Lower lobe of right lung (tissue), 2 donors: ENCODE measurements at regions not wholly inside any gene's neighbourhood (a gene's known extent, or its start where the extent isn't known, plus 50 kb on each side); places are given as distances from the start of the nearest gene placed in this dataset.

Source experiments
- ATAC-seq, 2 donors: fragments of 200-7000 bp; cut with Tn5 transposase; one replicate each; pipeline ENCODE4 v1.9.1; 2020 to 2022; ENCODE audit warnings: mild to moderate bottlenecking in 2 of 2, moderate library complexity in 2 of 2
- DNase-seq: peaks from one replicate; pipeline ENCODE4 v3.0.0-alpha.2; 2020
- H3K27ac ChIP-seq: fragments of 200-600 bp; one replicate; pipeline ENCODE4 v1.8.0; 2022
- H3K27me3 ChIP-seq: fragments of 200-600 bp; one replicate; pipeline ENCODE4 v1.8.0; 2022; ENCODE audit warnings: low read depth
- H3K36me3 ChIP-seq: fragments of 200-600 bp; one replicate; pipeline ENCODE4 v1.8.0; 2022; ENCODE audit warnings: mild to moderate bottlenecking
- H3K4me1 ChIP-seq: fragments of 200-600 bp; one replicate; pipeline ENCODE4 v1.8.0; 2022
- H3K4me3 ChIP-seq: fragments of 200-600 bp; one replicate; pipeline ENCODE4 v1.8.0; 2022; ENCODE audit warnings: mild to moderate bottlenecking
- H3K9me3 ChIP-seq: fragments of 200-600 bp; one replicate; pipeline ENCODE4 v1.8.0; 2022
- CTCF ChIP-seq: fragments of 200-600 bp; IDR thresholded peaks from one replicate; pipeline ENCODE4 v1.8.0; 2022; ENCODE audit warnings: antibody characterized with exemption, mild to moderate bottlenecking
- intact Hi-C: fragments of 100-400 bp; cut with DNase I; formaldehyde crosslinking; loops from one replicate; pipeline ENCODE4 v1.11.0; 2022
- donor health status: DM: no; HTN: yes; CAD: no; lungs with severe emphysema.

- no peaks in the 10 kb centered on the region for H3K36me3 ChIP-seq
- H3K4me3 ChIP-seq, result no peak overlapping the region
- ATAC-seq (no peak), DNase-seq (no peak)
- intact Hi-C loops, result no loop called here
- no peaks in the 10 kb centered on the region for H3K4me1 ChIP-seq
- H3K27me3 ChIP-seq, result no peaks in the 10 kb centered on the region
- H3K27ac ChIP-seq, result no peak overlapping the region
- no peak for TF ChIP-seq CTCF
- H3K9me3 ChIP-seq, result no peaks in the 10 kb centered on the region
Measured at GRCh38 chr2:40639320-40639719, 187.4 kb upstream of the SLC8A1 start.

- Histone ChIP-seq H3K27ac (no peak overlapping the region), H3K4me1 (no peaks in the 10 kb centered on the region)
- intact Hi-C loops, result no loop called here
Measured at GRCh38 chr2:40642237-40642636, 190.3 kb upstream of the SLC8A1 start.

GRCh38 chr2:40642726-40643125, 190.8 kb upstream of the SLC8A1 start:
- Histone ChIP-seq H3K4me1 (no peaks in the 10 kb centered on the region), H3K36me3 (no peaks in the 10 kb centered on the region), H3K4me3 (no peak overlapping the region), H3K27ac (no peak overlapping the region), H3K9me3 (no peaks in the 10 kb centered on the region), H3K27me3 (no peaks in the 10 kb centered on the region)
- intact Hi-C loops, result no loop called here
- TF ChIP-seq CTCF, result no peak
- DNase-seq (no peak), ATAC-seq (no peak)

More at GRCh38 chr2:40642237-40642636, 190.3 kb upstream of the SLC8A1 start:
- ATAC-seq (no peak), DNase-seq (no peak)
- Histone ChIP-seq H3K9me3 (no peaks in the 10 kb centered on the region), H3K27me3 (no peaks in the 10 kb centered on the region), H3K4me3 (no peak overlapping the region), H3K36me3 (no peaks in the 10 kb centered on the region)
- no peak for TF ChIP-seq CTCF

- H3K9me3 ChIP-seq, result no peaks in the 10 kb centered on the region
- H3K4me3 ChIP-seq, result no peak overlapping the region
- no peaks in the 10 kb centered on the region for H3K4me1 ChIP-seq
- H3K27ac ChIP-seq, result no peak overlapping the region
- no peak for ATAC-seq
- no peaks in the 10 kb centered on the region for H3K36me3 ChIP-seq
- no peak for DNase-seq
- intact Hi-C loops, result no loop called here
- no peaks in the 10 kb centered on the region for H3K27me3 ChIP-seq
- no peak for TF ChIP-seq CTCF
Measured at GRCh38 chr2:40646642-40647041, 194.8 kb upstream of the SLC8A1 start.

- intact Hi-C loops, result no loop called here
- Histone ChIP-seq H3K4me3 (no peak overlapping the region), H3K4me1 (no peaks in the 10 kb centered on the region), H3K36me3 (no peaks in the 10 kb centered on the region), H3K27me3 (no peaks in the 10 kb centered on the region), H3K9me3 (no peaks in the 10 kb centered on the region), H3K27ac (no peak overlapping the region)
- ATAC-seq (no peak), DNase-seq (no peak)
- no peak for TF ChIP-seq CTCF
Measured at GRCh38 chr2:40652155-40652554, 200.3 kb upstream of the SLC8A1 start.

GRCh38 chr2:40653829-40654228, 201.9 kb upstream of the SLC8A1 start:
- DNase-seq, result no peak
- TF ChIP-seq CTCF, result no peak
- no peak for ATAC-seq
- Histone ChIP-seq H3K36me3 (no peaks in the 10 kb centered on the region), H3K9me3 (no peaks in the 10 kb centered on the region), H3K27me3 (no peaks in the 10 kb centered on the region), H3K27ac (no peak overlapping the region), H3K4me1 (no peaks in the 10 kb centered on the region), H3K4me3 (no peak overlapping the region)
- intact Hi-C loops, result no loop called here
